ENCODE measurements at regions not wholly inside any gene's neighbourhood (a gene's known extent, or its start where the extent isn't known, plus 50 kb on each side); places are given as distances from the start of the nearest gene placed in this dataset.

DNA sequence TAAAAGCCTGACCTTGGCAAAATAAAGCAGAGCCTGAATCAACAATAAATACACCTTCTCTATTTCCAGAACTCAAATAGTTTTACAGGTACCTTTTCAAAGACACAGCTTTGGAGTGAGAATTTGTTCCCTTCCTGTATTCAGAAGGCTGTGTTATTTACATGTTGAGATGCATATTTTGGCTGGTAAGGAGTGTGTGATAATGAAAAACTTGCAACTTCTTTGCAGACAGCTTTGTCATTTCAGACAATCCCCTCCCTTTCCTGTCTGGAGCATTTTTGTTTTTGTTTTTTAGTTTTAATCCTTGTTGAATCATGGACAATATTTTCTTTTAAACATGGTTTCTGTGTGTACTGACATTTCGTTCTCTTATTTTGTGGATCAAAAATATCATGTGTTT is 493.8 kb downstream of the FAT4 start:
- TF ChIP-seq, protein P1, sequence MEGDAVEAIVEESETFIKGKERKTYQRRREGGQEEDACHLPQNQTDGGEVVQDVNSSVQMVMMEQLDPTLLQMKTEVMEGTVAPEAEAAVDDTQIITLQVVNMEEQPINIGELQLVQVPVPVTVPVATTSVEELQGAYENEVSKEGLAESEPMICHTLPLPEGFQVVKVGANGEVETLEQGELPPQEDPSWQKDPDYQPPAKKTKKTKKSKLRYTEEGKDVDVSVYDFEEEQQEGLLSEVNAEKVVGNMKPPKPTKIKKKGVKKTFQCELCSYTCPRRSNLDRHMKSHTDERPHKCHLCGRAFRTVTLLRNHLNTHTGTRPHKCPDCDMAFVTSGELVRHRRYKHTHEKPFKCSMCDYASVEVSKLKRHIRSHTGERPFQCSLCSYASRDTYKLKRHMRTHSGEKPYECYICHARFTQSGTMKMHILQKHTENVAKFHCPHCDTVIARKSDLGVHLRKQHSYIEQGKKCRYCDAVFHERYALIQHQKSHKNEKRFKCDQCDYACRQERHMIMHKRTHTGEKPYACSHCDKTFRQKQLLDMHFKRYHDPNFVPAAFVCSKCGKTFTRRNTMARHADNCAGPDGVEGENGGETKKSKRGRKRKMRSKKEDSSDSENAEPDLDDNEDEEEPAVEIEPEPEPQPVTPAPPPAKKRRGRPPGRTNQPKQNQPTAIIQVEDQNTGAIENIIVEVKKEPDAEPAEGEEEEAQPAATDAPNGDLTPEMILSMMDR (IDR thresholded peaks at IDR 0.05; ENCODE audit: insufficient read depth, low read depth, low read length) = no peak
- no peak for TF ChIP-seq EZH2 (IDR thresholded peaks at IDR 0.05; ENCODE audit: insufficient read depth, low read length)
